ENCODE measurements at regions not wholly inside any gene's neighbourhood (a gene's known extent, or its start where the extent isn't known, plus 50 kb on each side); places are given as distances from the start of the nearest gene placed in this dataset.

DNA sequence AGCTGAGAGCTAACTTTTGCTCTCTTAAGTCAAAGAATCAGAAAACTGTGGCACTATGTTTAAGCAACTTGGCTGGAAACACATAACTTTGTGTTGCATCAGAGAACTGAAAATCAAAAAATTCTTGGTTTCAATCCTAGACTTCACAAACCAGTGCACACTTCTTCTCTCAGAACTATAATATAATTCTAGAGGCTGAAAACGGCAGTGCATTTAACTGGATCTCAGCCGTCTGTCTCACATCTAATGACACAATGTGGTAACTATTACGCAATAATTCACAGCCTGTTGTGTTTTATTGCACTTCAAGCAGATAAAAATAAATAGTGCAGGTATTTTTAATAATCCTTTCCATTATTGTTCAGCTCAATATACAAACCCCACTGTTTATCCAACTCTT is 260.6 kb upstream of the DIAPH2 start:
- intact Hi-C loops (cut with micrococcal nuclease): no loop called here
- no peak for ATAC-seq

DNA sequence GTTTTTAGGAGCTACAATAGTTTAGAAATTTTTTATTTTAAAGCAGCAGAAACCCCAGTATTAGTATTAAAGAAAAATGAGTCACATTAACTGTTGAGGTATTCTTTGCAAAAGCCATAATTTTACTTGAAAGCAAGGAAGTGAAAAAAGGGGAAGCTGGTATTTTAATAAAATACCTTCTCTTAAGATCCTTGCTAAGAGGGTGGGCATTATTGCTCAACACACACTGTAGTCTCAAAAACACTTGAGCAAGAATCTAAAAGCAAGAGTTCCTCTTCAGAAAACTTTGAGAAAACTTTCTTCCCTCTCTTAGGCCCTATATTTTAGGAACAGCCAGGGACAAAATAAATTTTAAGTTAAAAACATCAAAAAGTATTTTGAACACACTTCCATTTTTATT is 259.4 kb upstream of the DIAPH2 start:
- no peak for ATAC-seq
- DNase-seq: no peak
- intact Hi-C loops (cut with micrococcal nuclease): no loop called here

More for the DNA sequence above, 260.6 kb upstream of the DIAPH2 start:
- DNase-seq: no peak

DNA sequence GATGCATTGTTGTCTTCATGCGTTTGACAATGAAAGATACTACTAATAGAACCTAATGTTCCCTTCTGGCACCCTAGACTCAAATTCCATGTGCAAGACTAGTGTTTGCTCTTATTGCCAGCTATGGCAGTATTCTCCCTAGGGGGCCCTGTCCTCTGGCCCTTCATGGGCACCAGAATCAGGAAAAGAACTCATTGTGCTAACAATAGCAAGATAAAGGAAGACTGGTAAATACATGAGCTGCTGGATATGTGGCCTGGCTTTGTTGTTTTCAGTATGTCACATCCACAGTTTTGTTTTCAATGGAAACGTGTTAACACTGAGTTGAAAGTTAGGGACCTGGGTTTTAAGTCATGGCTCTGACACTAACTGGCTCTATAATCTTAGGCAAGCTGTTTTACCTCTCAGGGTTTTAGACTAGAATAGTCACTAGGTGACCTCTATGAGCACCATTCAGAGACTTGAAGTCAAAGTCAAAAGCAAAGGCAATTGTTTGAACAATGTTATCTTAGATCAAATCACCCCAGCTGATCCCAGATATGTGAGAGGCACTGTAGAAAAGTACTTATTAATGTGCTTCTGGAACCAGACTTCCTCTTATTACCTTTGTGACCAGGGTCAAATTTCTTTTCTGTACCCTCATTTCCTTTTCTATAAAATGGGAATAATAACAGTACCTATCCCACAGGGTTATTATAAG is 253.7 kb upstream of the DIAPH2 start:
- no peak for ATAC-seq
- intact Hi-C loops (cut with micrococcal nuclease): no loop called here

DNA sequence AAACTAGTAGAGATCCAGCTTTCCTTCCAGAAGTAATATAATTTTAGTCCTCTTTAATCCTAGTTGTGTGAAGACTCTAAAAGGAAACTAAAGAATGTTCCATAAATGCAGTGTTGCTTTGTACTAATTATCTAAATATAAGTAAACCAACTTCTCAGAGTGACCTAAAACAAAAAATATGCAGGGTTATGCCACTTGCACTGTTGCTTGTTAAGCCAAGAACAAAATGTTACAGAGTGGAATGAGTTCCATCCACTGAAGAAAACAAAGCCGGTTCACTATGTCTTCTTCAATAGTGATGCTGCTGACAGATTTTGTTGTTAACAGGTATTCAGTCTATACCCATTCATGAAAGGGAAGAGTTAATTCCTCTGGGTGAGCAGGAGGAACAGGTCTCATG is 252.0 kb upstream of the DIAPH2 start:
- no peak for DNase-seq
- intact Hi-C loops (cut with micrococcal nuclease): no loop called here
- no peak for ATAC-seq

More for the DNA sequence above, 253.7 kb upstream of the DIAPH2 start:
- no peak for DNase-seq

DNA sequence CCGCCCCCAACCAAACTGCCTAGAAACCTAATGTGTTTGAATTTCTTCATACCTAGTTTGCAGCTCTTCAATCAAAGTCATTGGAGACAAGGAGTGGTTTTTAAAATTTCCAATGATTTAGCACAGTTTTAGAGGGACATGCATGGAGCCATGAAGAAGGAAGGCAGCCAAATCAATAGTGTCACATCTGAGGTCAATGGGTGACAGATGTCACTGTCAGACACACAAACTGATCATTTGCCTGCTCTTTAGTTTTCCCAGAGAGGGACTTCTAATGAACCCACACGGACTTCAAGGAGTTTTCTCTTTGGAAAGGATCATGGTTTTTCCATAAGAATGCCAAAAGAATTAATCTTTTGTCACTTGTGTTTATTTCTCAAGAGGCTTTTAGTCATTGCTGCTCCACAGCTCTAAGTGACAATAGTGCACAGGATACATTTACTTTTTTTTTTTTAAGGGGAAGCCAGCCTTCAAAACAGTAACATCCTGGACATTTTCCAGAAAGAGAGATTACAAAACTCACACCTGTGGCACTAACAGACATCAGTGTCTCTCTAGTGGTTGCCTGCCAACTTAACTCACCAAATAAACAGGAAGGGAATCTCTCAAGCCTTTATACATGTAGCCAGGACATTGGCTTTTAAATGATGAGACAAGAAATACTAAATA is 251.1 kb upstream of the DIAPH2 start:
- DNase-seq (no peak), ATAC-seq (no peak)
- intact Hi-C loops (cut with micrococcal nuclease): no loop called here

DNA sequence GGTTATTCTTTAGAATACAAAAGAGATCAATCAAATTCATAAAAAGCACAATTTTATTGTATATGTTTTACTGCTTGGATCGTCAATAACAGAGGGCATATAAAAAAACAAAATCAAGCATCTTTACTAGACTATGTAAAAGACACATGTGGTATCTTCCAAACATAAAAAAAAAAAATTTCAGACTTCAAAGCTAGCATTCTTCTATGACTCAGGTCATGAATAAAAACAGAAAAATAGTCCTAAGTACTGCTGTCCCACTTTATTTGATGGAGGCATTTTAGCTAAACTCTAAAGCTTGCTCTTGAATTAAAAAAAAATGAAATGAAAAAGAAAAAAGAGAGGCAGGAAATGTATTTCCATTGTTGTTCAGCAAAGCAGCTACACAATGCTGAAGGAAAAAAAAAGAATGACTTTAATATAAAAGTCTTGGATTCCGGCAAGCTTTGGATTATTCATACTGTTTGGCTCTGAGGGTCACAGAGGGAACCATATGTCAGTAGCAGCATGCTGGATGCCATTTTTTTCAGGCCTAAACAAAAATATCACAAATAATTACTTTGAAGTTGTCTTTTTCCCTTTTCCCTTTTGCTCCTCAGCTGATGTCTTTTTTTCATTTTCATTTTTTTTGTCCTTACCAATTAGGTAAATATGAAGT is 249.1 kb upstream of the DIAPH2 start:
- intact Hi-C loops (cut with micrococcal nuclease): no loop called here
- DNase-seq (no peak), ATAC-seq (no peak)

DNA sequence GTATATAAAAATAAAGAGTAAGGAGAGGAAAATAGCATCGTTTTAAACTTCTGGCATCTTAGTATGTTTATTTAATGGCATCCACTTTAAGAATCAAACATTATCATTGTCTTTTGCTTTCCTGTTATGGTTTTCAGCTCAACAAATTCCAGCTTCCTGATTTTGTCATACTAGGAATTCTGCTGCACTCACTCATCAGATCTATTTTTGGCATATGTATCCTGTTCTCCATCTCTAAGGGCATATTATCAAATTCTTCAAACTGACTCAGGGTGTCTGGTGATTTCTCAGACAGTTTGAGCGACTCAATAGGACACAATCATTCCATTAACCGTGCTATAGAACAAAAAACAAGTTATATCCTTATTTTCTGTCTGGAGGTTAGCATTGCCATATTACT is 248.5 kb upstream of the DIAPH2 start:
- no peak for DNase-seq
- no peak for ATAC-seq
- intact Hi-C loops (cut with micrococcal nuclease): no loop called here

DNA sequence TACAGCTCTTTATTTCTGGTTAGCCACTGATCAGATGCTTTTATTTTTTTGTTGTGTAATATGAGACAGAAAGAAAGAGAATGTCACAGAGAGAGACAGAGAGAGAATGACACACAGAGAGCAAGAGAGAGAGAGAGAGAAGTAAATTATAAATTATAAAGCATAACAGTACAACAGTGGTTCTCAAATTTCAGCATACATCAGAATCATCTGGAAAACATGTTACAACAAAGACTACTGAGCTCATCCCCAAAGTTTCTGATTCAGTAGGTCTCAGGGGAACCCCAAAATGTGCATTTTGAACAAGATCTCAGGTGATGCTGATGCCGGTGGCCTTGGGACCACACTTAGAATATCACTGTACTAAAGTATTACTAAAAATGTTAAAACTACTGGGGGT is 245.8 kb upstream of the DIAPH2 start:
- intact Hi-C loops (cut with micrococcal nuclease): no loop called here
- no peak for DNase-seq
- no peak for ATAC-seq

DNA sequence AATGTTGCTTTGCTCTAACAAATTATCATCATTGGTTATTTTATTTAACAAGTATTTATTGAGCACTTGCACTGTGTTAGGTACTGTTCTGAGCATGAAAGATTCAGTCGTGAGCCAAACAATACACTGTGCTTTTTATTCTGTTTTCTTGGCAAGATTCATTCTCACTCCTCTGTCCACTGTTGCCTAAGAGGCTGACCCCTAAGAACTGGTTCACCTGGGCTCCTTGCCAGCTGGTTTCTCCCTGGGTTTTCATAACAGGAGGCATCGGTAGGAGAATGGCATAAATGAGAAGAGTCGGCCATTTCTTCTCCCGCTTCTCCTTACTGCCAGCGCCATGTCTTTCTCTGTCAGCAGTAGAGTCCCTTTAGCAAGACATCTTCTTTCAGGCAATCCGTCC is 243.7 kb upstream of the DIAPH2 start:
- DNase-seq (no peak), ATAC-seq (no peak)
- intact Hi-C loops (cut with micrococcal nuclease): no loop called here

DNA sequence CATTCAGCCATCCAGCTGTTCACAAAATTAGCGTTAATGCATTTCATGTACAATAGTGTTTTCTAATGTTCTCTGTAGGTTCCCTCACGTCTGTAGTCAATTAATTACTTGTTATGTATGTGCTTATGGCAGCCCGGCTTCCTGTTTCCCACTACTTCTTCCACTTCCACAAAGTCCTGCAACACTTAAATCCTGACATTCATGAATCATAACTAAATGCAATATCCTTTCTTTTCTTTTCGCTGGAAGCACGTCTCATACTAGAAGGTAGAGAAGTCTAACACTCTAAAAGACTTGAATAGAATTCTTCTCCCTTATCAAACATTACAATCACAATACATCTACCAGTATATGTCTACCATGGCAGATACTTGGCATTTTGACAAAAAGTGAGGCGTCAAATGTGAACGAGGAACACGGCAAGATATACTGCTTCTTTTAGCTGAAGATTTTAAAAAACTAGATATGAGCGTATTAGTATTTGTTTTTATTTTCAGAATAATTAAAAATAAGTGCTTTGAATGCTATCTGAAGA is 239.0 kb upstream of the DIAPH2 start:
- no peak for DNase-seq
- intact Hi-C loops (cut with micrococcal nuclease): no loop called here
- ATAC-seq: no peak

DNA sequence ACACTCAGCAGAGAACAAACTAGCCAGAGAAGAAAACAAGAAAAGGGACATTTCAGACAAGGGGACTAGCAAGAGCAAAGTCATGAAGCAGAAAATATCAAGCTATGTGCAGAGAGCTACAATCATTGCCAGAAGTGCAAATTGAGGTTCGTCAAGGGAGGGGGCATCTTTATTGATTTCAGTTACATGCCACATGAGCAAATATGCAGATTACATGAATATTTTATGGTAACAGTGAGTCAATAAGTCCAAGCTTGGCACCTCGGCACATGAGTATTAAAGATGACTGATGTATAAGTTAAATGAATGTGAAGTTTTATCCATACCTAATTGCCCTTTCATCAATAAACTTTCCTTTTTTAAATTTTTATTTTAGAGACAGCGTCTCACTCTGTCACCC is 238.1 kb upstream of the DIAPH2 start:
- intact Hi-C loops (cut with micrococcal nuclease): no loop called here
- DNase-seq: no peak
- ATAC-seq: no peak

DNA sequence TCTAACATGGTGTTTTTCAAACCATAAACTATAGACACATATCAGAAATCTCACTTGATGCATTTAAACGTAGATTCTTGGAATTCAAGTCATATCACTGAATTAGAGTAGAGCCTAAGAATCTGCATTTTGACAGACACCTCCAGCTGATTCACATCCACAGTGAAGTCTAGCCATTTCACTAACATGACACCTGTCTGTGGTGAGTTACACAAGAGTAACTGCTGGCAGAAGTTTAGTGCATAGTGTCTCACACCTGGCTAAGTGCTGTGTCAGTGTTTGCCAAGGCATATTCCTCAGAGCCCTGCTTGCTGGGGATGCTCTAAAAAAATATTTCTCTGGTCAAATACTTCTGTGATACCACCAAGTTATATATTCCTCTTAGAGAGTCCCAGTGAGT is 237.5 kb upstream of the DIAPH2 start:
- DNase-seq (no peak), ATAC-seq (no peak)
- intact Hi-C loops (cut with micrococcal nuclease): no loop called here

DNA sequence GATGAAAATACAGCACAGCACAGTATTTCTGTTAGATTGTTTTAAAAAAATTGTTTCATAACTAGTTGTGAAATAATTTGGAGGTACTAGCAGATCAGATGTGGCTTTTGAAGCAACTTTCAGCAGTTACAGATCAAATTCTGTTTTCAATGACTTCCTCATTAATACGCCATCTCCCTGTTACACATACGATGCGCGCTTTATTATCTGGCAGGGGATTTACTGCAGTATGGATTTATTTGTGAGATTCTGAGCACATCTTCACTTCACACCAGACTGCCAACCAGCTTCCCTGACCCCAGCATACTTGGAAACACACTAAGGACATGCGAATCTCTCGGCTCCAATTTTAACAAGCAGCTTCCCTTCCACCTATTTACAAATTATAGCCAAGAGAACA is 235.5 kb upstream of the DIAPH2 start:
- intact Hi-C loops (cut with micrococcal nuclease): no loop called here
- ATAC-seq (no peak), DNase-seq (no peak)

DNA sequence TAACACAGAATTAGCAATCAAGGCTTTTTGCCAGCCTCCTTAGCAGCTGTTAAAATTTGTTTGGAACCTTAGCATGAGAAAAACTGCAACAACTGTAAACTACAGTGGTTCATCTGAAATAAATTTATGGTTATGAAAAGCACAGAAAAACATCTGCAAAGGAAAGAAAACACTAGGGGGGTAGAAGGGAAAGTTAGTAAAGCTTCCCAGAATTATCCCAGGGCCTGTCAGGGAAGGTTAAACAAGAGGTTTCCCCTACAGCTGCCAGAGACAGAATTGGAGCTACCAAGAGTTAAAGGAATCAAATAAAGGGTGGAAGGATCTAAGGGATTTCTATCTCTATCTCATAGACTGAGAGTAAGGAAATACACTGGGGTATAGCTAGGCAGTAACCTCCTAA is 234.7 kb upstream of the DIAPH2 start:
- ATAC-seq (no peak), DNase-seq (no peak)
- intact Hi-C loops (cut with micrococcal nuclease): no loop called here

DNA sequence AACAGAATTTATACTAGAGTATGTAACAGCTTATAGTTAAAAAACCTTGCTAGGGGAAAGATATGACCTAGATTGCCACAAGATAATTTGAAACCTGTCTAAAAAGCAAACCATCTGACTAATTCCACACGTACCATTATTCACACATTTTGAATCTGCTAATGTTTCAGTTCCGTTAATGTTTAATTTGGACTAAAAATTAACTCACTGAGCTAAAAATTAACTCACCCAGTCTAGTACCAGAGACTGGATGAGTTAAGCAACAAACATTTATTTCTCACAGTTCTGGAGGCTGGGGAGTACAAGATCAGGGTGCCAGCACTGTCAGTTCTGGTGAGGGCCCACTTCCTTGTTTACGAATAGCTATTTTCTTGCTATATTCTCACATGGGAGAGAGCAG is 231.5 kb upstream of the DIAPH2 start:
- no peak for DNase-seq
- no peak for ATAC-seq
- intact Hi-C loops (cut with micrococcal nuclease): no loop called here

DNA sequence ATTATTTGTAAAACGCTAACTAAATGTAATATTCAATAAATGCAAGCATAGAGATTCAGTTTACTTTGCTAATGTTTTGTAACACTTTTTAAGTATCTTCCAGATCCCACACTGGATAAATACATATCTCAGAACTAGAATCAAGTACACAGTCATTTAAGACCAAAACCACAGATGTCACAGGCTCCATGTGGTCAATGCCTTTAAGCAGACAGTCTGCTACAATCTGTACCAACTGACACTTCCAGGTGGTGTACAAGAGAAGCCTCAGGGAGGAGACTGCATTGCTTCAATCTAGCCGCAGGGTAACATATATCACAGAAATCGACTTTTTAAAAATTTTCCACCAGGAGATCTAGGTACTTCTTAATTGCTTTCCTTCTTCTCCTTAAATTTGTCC is 229.6 kb upstream of the DIAPH2 start:
- intact Hi-C loops (cut with micrococcal nuclease): no loop called here
- ATAC-seq: no peak
- DNase-seq: no peak

DNA sequence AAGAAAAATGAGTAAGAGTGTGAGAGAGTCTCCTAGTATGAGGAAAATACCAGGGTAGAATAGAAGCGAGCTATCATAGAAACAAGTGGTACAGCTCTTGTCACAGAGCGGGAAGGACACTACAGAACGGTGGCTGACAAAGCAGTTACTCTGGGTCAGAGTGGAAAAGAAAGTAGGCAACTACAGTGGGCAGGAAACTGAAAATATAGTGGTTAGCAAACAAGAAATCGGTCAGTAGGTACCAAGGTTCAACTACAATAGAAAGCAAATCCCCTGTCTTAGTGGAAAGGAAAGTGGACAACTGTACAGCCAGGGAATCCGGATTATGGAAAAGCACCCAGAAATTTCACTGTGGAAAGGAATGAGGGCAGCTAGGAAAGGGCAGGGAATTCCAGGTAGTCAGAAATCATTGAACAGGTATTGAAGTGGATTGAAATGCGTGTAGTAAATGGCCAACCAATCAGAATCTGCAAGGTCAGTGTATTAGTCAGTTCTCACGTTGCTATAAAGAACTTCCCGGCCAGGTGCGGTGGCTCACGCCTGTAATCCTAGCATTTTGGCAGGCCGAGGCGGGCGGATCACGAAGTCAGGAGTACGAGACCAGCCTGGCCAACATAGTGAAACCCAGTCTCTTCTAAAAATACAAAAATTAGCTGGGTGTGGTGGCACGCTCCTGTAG is 219.6 kb upstream of the DIAPH2 start:
- no peak for DNase-seq
- intact Hi-C loops (cut with micrococcal nuclease): no loop called here
- no peak for ATAC-seq

DNA sequence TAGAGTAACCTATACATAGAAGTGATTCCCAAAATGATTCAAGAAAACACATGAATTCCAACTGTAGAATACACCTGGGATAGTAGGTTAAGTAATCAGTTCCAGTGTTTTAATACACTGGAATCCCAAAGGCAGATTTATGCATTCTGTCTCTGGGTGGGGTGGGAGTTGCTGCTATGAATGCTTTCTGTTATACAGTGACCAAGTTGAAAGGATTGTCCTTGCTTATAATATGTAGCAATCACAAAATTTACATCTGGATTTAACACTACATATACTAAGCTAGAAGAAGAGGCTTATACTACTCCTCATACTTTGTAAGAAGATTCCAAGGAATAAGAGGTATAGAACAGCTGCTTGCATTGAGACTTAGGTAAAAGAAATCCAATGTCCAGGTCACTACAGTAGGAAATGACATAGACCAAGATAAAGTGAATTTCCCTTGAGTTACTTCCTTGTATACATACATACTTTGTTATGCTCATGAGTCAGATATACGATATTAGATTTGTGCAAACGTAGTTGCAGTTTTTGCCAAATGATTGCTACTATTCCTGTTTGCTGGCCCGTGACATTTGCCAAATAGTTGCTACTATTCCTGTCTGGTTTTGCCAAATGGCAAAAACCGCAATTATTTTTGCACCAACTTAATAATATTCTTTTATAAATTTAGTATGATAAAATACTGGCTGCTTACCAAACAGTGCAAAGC is 210.5 kb upstream of the DIAPH2 start:
- ATAC-seq (no peak), DNase-seq (no peak)
- intact Hi-C loops (cut with micrococcal nuclease): no loop called here

DNA sequence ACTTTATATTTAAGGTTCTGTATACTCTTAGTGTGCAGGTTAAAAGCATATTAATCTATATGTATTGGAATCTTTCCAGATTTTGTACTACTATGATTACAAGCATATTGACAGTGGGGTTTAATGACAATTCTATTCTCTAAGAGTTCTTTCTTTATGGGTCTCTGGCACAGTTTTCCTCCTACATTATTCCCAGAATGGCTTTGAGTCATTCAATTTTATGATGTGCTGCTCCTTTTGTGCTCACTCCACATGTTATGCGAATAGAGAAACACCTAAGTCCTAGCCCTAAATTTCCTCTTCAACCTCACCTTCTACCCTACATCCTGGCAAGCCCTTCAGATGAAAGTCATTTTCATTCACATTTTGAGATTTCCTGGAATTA is 209.9 kb upstream of the DIAPH2 start:
- DNase-seq (no peak), ATAC-seq (no peak)
- intact Hi-C loops (cut with micrococcal nuclease): no loop called here

DNA sequence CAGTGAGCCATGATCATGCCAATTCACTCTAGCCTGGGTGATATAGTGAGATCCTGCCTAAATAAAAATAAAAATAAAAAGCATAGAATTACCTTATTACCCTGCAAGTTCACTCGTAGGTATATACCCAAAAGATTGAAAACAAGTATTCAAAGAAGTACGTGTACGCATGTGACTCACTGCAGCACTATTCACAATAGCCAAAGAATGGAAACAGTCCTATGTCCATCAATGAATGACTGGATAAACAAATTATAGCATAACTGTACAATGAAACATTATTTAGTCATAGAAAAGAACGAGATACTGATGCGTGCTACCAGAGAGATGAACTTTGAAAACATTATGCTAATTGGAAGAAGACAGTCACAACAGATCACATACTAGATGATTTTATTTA is 204.6 kb upstream of the DIAPH2 start:
- DNase-seq (no peak), ATAC-seq (no peak)
- intact Hi-C loops (cut with micrococcal nuclease): no loop called here

All from left ventricle myocardium superior (tissue), 1 donor.